22Rv1 (cell line): ENCODE measurements at regions not wholly inside any gene's neighbourhood (a gene's known extent, or its start where the extent isn't known, plus 50 kb on each side); places are given as distances from the start of the nearest gene placed in this dataset.

Source experiments
- ZFX ChIP-seq: fragments of 450-650 bp; IDR thresholded peaks from 2 replicates; pipeline ENCODE4 v1.6.1; 2017; ENCODE audit warnings: antibody characterized with exemption, borderline replicate concordance
- TF ChIP-seq, protein P1 (sequence below): fragments of 450-650 bp; IDR thresholded peaks from 2 replicates; pipeline ENCODE4 v1.5.1; 2017; ENCODE audit warnings: mild to moderate bottlenecking

DNA sequence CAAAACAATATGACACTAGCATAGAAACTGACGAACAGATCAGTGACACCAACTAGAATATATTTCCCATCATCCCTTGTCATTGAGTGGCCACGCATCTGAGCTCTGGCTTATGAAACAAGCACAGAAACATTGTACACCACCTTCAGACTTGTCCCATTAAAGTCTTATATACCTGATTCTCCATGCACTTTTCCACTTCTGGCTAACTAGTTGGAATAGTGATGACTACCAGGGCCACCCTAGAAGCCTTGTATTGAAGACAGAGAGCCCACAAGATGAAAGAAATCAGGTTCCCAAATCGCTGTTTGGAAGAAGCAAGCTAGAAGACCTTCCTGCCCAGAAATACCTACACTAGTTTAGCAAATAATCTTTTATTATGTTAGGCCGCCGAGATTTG, 99.7 kb upstream of the PPM1H start:
- TF ChIP-seq, protein P1, sequence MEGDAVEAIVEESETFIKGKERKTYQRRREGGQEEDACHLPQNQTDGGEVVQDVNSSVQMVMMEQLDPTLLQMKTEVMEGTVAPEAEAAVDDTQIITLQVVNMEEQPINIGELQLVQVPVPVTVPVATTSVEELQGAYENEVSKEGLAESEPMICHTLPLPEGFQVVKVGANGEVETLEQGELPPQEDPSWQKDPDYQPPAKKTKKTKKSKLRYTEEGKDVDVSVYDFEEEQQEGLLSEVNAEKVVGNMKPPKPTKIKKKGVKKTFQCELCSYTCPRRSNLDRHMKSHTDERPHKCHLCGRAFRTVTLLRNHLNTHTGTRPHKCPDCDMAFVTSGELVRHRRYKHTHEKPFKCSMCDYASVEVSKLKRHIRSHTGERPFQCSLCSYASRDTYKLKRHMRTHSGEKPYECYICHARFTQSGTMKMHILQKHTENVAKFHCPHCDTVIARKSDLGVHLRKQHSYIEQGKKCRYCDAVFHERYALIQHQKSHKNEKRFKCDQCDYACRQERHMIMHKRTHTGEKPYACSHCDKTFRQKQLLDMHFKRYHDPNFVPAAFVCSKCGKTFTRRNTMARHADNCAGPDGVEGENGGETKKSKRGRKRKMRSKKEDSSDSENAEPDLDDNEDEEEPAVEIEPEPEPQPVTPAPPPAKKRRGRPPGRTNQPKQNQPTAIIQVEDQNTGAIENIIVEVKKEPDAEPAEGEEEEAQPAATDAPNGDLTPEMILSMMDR = no peak
- TF ChIP-seq ZFX = no peak
